Esophagus muscularis mucosa (tissue), 4 donors: ENCODE measurements at regions not wholly inside any gene's neighbourhood (a gene's known extent, or its start where the extent isn't known, plus 50 kb on each side); places are given as distances from the start of the nearest gene placed in this dataset.

ENCODE experiments used
- EP300 ChIP-seq: sonication (generic); formaldehyde crosslinking; IDR thresholded peaks from one replicate; pipeline ENCODE4 v1.6.1; 2017; ENCODE audit warnings: antibody characterized with exemption
- POLR2A ChIP-seq: fragments of 450-650 bp; IDR thresholded peaks from one replicate; pipeline ENCODE4 v1.6.1; 2017; ENCODE audit warnings: antibody characterized with exemption, moderate library complexity, mild to moderate bottlenecking, low read depth
- TF ChIP-seq, protein P1 (sequence below), 3 experiments: fragments of 200-600 bp in 2 of 3; fragments of 450-650 bp in 1 of 3; sonication (generic) in 2 of 3; IDR thresholded peaks; one replicate each; pipeline ENCODE4 v1.5.1; 2017 to 2019; ENCODE audit warnings: antibody characterized with exemption in 3 of 3, mild to moderate bottlenecking in 2 of 3, moderate library complexity in 1 of 3

DNA sequence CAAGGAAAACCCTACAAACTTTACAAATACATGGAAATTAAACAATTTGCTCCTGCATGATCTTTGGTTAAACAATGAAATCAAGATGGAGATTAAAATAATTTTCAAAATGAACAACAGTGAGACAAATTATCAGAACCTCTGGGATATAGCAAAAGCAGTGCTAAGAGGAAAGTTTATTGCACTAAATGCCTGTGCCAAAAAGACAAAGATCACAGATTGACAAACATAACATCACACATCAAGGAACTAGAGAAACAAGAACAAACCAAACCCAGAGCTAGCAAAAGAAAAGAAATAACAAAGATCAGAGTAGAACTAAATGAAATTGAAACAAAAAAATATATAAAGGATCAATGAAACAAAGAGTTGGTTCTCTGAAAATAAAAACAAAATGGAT lies 95.2 kb upstream of the FBXO11 start:
- TF ChIP-seq EP300 (no peak), POLR2A (no peak)
- TF ChIP-seq, protein P1, sequence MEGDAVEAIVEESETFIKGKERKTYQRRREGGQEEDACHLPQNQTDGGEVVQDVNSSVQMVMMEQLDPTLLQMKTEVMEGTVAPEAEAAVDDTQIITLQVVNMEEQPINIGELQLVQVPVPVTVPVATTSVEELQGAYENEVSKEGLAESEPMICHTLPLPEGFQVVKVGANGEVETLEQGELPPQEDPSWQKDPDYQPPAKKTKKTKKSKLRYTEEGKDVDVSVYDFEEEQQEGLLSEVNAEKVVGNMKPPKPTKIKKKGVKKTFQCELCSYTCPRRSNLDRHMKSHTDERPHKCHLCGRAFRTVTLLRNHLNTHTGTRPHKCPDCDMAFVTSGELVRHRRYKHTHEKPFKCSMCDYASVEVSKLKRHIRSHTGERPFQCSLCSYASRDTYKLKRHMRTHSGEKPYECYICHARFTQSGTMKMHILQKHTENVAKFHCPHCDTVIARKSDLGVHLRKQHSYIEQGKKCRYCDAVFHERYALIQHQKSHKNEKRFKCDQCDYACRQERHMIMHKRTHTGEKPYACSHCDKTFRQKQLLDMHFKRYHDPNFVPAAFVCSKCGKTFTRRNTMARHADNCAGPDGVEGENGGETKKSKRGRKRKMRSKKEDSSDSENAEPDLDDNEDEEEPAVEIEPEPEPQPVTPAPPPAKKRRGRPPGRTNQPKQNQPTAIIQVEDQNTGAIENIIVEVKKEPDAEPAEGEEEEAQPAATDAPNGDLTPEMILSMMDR (IDR thresholded peaks at IDR 0.05) = no peak
